Pancreas (tissue), 10 donors: ENCODE measurements at regions not wholly inside any gene's neighbourhood (a gene's known extent, or its start where the extent isn't known, plus 50 kb on each side); places are given as distances from the start of the nearest gene placed in this dataset.
"Not testable (repeated sequence)": the region's sequence is repeated elsewhere in the genome, so short reads cannot be mapped to it uniquely, and the experiment has no call there.

Experiments
- ATAC-seq, 4 donors: fragments of 200-7000 bp; cut with Tn5 transposase; one replicate each; pipeline versions ENCODE4 v1.8.0 to v1.9.1; 2020; ENCODE audit warnings: mild to moderate bottlenecking in 4 of 4, moderate library complexity in 4 of 4
- DNase-seq, 6 donors: peaks; one replicate each; pipeline ENCODE4 v3.0.0-alpha.2; 2020
- FAIRE-seq: peaks from 2 replicates; lab custom pipeline; 2012; peaks lifted over from hg19 to GRCh38; lab: Jason Lieb, UNC
- H3K27ac ChIP-seq, 4 donors: fragments of 200-600 bp; sonication (generic); 1 replicate in 3 of 4; 2 replicates in 1 of 4; pipeline versions ENCODE4 v1.5.0 to v1.8.0; 2020
- H3K27me3 ChIP-seq, 4 donors: fragments of 200-600 bp; one replicate each; pipeline ENCODE4 v1.8.0; 2021
- H3K36me3 ChIP-seq, 3 donors: fragments of 200-600 bp; sonication (generic) in 1 of 3; one replicate each; pipeline versions ENCODE4 v1.5.0 to v1.8.0; 2020 to 2021
- H3K4me1 ChIP-seq, 3 donors: fragments of 200-600 bp; one replicate each; pipeline ENCODE4 v1.8.0; 2021
- H3K4me3 ChIP-seq, 4 donors: fragments of 200-600 bp; sonication (generic) in 2 of 4; one replicate each; pipeline versions ENCODE4 v1.5.0 to v1.8.0; 2020 to 2021
- H3K9me3 ChIP-seq, 4 donors: fragments of 200-600 bp; one replicate each; pipeline ENCODE4 v1.8.0; 2021
- CTCF ChIP-seq, 4 donors: fragments of 200-600 bp; sonication (generic) in 3 of 4; IDR thresholded peaks; one replicate each; pipeline versions ENCODE4 v1.5.0 to v1.8.0; 2021; ENCODE audit warnings: antibody characterized with exemption in 4 of 4
- WGBS, 2 donors: extraction: QIAGEN DNeasy Blood & Tissue Kit; methylation state at CpG; one replicate each; pipeline ENCODE4 v1.1.7; 2013; 5-methylcytosine and 5-hydroxymethylcytosine counted together
- intact Hi-C, 3 donors: fragments of 100-400 bp; cut with DNase I; formaldehyde crosslinking; loops; one replicate each; pipeline versions ENCODE4 v1.11.1 to v1.14.2; 2022
- donor health status: healthy with polysubstance abuse.
- donor health status: DM: no; HTN: no; CAD: no; lungs with moderate emphysema.
- donor health status: DM: no; HTN: no; CAD: no.
- donor health status: control.
- donor health status: control.
- donor health status: Bipolar disorder and iron deficiency.
- donor health status: DM: yes; HTN: yes; CAD: no.
- donor health status: DM: no; HTN: no; CAD: no.
- donor health status: DM: no; HTN: no; CAD: no.
- donor health status: DM: yes; HTN: yes; CAD: no.

DNA sequence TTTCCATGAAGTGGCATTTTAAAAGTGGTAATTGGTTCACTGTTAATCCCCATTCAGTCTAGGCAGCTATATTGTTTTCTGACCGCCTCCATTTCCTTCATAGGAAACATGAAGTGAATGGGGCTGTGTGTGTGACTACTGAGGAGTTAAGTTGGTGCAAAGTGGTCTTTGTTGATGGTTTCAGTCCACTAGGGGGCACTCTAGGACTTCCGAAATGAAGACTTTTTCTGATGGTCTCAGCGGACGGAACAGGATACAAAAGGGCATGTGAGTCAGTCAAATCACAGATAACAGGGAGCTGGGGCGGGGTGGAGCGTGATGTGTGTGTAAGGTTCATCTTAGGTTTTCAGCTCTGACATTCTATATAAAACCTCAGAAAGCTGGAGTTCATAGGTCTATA, 240.1 kb upstream of the OR4E1 start:
- Histone ChIP-seq H3K36me3 (no peaks in the 10 kb centered on the region), H3K4me3 (no peak overlapping the region), H3K27ac (no peak overlapping the region), H3K9me3 (no peaks in the 10 kb centered on the region), H3K27me3 (peaks cover 0 to 8% (median 0%) of the 10 kb centered on the region in 4 donors), H3K4me1 (peaks cover 0 to 7% (median 0%) of the 10 kb centered on the region in 3 donors)
- intact Hi-C loops: no loop called here
- ATAC-seq: peak in 3 of 4 donors; percentile 49 to 66 (median 63)
- 12 to 14% methylated on average over 6 of the region's 6 CpGs for WGBS, 2 donors
- peak in 3 of 6 donors; percentile 3 to 40 (median 37) for DNase-seq
- peak in 2 of 4 donors; percentile 32 to 33 for TF ChIP-seq CTCF (IDR thresholded peaks at IDR 0.05)
- FAIRE-seq: no peak

- FAIRE-seq (no peak), ATAC-seq (no peak), DNase-seq (no peak)
- Histone ChIP-seq H3K27me3 (peaks cover 0 to 8% (median 0%) of the 10 kb centered on the region in 4 donors), H3K36me3 (no peaks in the 10 kb centered on the region), H3K4me1 (peaks cover 0 to 7% (median 0%) of the 10 kb centered on the region in 3 donors), H3K27ac (no peak overlapping the region), H3K4me3 (no peak overlapping the region), H3K9me3 (no peaks in the 10 kb centered on the region)
- no peak for TF ChIP-seq CTCF (IDR thresholded peaks at IDR 0.05)
- 40 to 47% methylated on average over 3 of the region's 3 CpGs for WGBS, 2 donors
- intact Hi-C loops: no loop called here
Measured at GRCh38 chr14:21912367-21912766, 238.7 kb upstream of the OR4E1 start.

DNA sequence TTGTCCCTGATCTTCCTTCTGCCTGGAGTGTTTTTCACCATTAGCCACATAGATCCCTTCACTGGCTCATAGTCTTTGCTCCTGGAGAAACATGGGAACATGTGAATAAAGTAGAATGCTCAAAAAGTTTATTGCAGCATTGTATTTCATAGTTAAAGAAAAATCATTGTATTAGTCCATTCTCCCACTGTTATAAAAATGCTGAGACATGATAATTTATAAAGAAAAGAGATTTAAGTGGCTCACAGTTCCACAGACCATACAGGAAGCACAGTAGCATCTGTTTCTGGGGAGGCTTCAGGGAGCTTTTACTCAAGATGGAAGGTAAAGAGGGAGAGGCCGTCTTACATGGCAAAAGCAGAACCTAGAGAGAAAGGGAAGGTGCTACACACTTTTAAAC, 238.3 kb upstream of the OR4E1 start:
- Histone ChIP-seq H3K4me3 (no peak overlapping the region), H3K9me3 (no peaks in the 10 kb centered on the region), H3K36me3 (no peaks in the 10 kb centered on the region), H3K4me1 (peaks cover 0 to 7% (median 0%) of the 10 kb centered on the region in 3 donors), H3K27ac (no peak overlapping the region), H3K27me3 (peaks cover 0 to 8% (median 0%) of the 10 kb centered on the region in 4 donors)
- 23 to 43% methylated on average over 1 of the region's 1 CpG for WGBS, 2 donors
- intact Hi-C loops: no loop called here
- no peak for TF ChIP-seq CTCF (IDR thresholded peaks at IDR 0.05)
- FAIRE-seq (no peak), ATAC-seq (no peak), DNase-seq (no peak)

DNA sequence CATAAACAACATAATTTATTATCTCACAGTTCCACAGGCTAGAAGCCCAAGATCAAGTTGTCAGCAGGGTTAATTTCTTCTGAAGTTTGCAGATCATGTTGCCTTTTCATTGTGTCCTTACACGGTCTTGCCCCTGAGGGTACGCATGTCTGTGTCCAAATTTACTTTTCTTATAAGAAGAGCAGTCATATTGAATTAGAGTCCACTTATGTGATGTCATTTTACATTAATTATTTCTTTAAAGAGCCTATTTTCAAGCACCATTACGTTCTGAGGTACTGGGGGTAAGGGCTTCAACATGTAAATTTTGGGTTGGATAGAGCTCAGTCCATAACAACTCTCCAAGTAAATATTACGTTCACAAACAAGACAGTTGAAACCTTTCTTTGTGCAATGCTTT, 236.6 kb upstream of the OR4E1 start:
- Histone ChIP-seq H3K4me1 (peaks cover 0 to 4% (median 0%) of the 10 kb centered on the region in 3 donors), H3K4me3 (no peak overlapping the region), H3K9me3 (no peaks in the 10 kb centered on the region), H3K27me3 (peaks cover 0 to 8% (median 0%) of the 10 kb centered on the region in 4 donors), H3K27ac (no peak overlapping the region), H3K36me3 (no peaks in the 10 kb centered on the region)
- intact Hi-C loops: no loop called here
- no peak for TF ChIP-seq CTCF (IDR thresholded peaks at IDR 0.05)
- FAIRE-seq (no peak), ATAC-seq (no peak), DNase-seq (no peak)
- WGBS, 2 donors: 22 to 26% methylated on average over 4 of the region's 4 CpGs

- FAIRE-seq (no peak), DNase-seq (no peak), ATAC-seq (no peak)
- Histone ChIP-seq H3K27ac (no peak overlapping the region), H3K4me3 (no peak overlapping the region), H3K9me3 (no peaks in the 10 kb centered on the region), H3K36me3 (no peaks in the 10 kb centered on the region), H3K4me1 (no peaks in the 10 kb centered on the region), H3K27me3 (no peaks in the 10 kb centered on the region)
- WGBS, 2 donors: 57 to 59% methylated on average over 4 of the region's 4 CpGs
- no peak for TF ChIP-seq CTCF (IDR thresholded peaks at IDR 0.05)
- intact Hi-C loops: no loop called here
Measured at GRCh38 chr14:21902561-21903181, 229.1 kb upstream of the OR4E1 start.

- 66 to 77% methylated on average over 6 of the region's 6 CpGs for WGBS, 2 donors
- H3K36me3 ChIP-seq, ATAC-seq, H3K4me3 ChIP-seq, intact Hi-C loops, H3K9me3 ChIP-seq, H3K4me1 ChIP-seq, FAIRE-seq, H3K27ac ChIP-seq, DNase-seq, H3K27me3 ChIP-seq: not testable (repeated sequence)
Measured at GRCh38 chr14:21894898-21895194, 221.2 kb upstream of the OR4E1 start.
